GM23338 (cell line): ENCODE measurements at regions not wholly inside any gene's neighbourhood (a gene's known extent, or its start where the extent isn't known, plus 50 kb on each side); places are given as distances from the start of the nearest gene placed in this dataset.

Source experiments
- ATAC-seq: fragments of 200-7000 bp; cut with Tn5 transposase; 3 replicates; pipeline ENCODE4 v1.9.1; 2020
- DNase-seq: peaks from one replicate; pipeline ENCODE4 v3.0.0-alpha.2; 2015; ENCODE audit warnings: low spot score
- H2AFZ ChIP-seq: fragments of 200-600 bp; sonication (generic); 2 replicates; pipeline ENCODE4 v1.8.0; 2016; ENCODE audit warnings: antibody characterized with exemption, mild to moderate bottlenecking, moderate library complexity
- H3F3A ChIP-seq: fragments of 200-600 bp; sonication (generic); replicated peaks from 2 replicates; pipeline ENCODE4 v1.8.0; 2017; ENCODE audit warnings: antibody characterized with exemption, mixed run types, low read depth
- H3K27ac ChIP-seq: fragments of 200-600 bp; sonication (generic); 2 replicates; pipeline ENCODE4 v1.6.1; 2016; ENCODE audit warnings: low read depth
- H3K27me3 ChIP-seq: fragments of 200-600 bp; sonication (generic); 2 replicates; pipeline ENCODE4 v1.8.0; 2016; ENCODE audit warnings: mild to moderate bottlenecking, mixed run types, moderate library complexity; ENCODE audit not compliant: insufficient read depth
- H3K36me3 ChIP-seq: fragments of 200-600 bp; sonication (generic); 2 replicates; pipeline ENCODE4 v1.8.0; 2016; ENCODE audit warnings: mild to moderate bottlenecking; ENCODE audit not compliant: insufficient read depth
- H3K4me1 ChIP-seq: fragments of 200-600 bp; sonication (generic); 2 replicates; pipeline ENCODE4 v1.8.0; 2016; ENCODE audit warnings: mild to moderate bottlenecking, moderate library complexity; ENCODE audit not compliant: insufficient read depth
- H3K4me2 ChIP-seq: fragments of 200-600 bp; sonication (generic); 2 replicates; pipeline ENCODE4 v1.7.1; 2017; ENCODE audit warnings: mixed run types
- H3K4me3 ChIP-seq: fragments of 200-600 bp; sonication (generic); 2 replicates; pipeline ENCODE4 v1.6.1; 2016; ENCODE audit warnings: mixed run types
- H3K79me2 ChIP-seq: fragments of 200-600 bp; sonication (generic); replicated peaks from 2 replicates; pipeline ENCODE4 v1.8.0; 2017; ENCODE audit warnings: mild to moderate bottlenecking; ENCODE audit not compliant: insufficient read depth
- H3K9me2 ChIP-seq: fragments of 200-600 bp; sonication (generic); 2 replicates; pipeline ENCODE4 v1.8.0; 2017; ENCODE audit not compliant: insufficient read depth
- H4K20me1 ChIP-seq: fragments of 200-600 bp; sonication (generic); replicated peaks from 2 replicates; pipeline ENCODE4 v1.8.0; 2017; ENCODE audit warnings: mild to moderate bottlenecking; ENCODE audit not compliant: insufficient read depth
- H3K27ac Mint-ChIP-seq: 2 replicates; pipeline ENCODE4 v1.8.0; 2020; ENCODE audit warnings: inconsistent platforms, mild to moderate bottlenecking, moderate library complexity, mixed read lengths
- H3K27me3 Mint-ChIP-seq: 3 replicates; pipeline ENCODE4 v1.8.0; 2022; ENCODE audit warnings: low read depth, mild to moderate bottlenecking, moderate library complexity, mixed read lengths, inconsistent platforms; ENCODE audit not compliant: insufficient read depth, poor library complexity
- H3K36me3 Mint-ChIP-seq: 3 replicates; pipeline ENCODE4 v1.8.0; 2021; ENCODE audit warnings: low read depth, mild to moderate bottlenecking, inconsistent platforms, moderate library complexity, mixed read lengths
- H3K4me1 Mint-ChIP-seq: 3 replicates; pipeline ENCODE4 v1.8.0; 2020; ENCODE audit warnings: mild to moderate bottlenecking, inconsistent platforms, mixed read lengths
- H3K4me3 Mint-ChIP-seq: 3 replicates; pipeline ENCODE4 v1.8.0; 2021; ENCODE audit warnings: moderate library complexity, mild to moderate bottlenecking, inconsistent platforms, mixed read lengths
- H3K9me3 Mint-ChIP-seq: 3 replicates; pipeline ENCODE4 v1.8.0; 2020; ENCODE audit warnings: moderate library complexity, mild to moderate bottlenecking, inconsistent platforms, mixed read lengths
- EZH2 ChIP-seq: fragments of 200-600 bp; sonication (generic); IDR thresholded peaks from one replicate; pipeline ENCODE4 v1.8.0; 2017; ENCODE audit warnings: antibody characterized with exemption, mild to moderate bottlenecking, low read depth; ENCODE audit not compliant: unreplicated experiment
- EZH2phosphoT487 ChIP-seq: fragments of 200-600 bp; sonication (generic); IDR thresholded peaks from one replicate; pipeline ENCODE4 v1.8.1; 2018; ENCODE audit warnings: antibody characterized with exemption; ENCODE audit not compliant: unreplicated experiment
- JUNB ChIP-seq: IDR thresholded peaks from one replicate; pipeline ENCODE4 v1.6.1; 2016; ENCODE audit warnings: antibody characterized with exemption; ENCODE audit not compliant: unreplicated experiment
- NANOG ChIP-seq: IDR thresholded peaks from 2 replicates; pipeline ENCODE4 v1.6.1; 2016; ENCODE audit warnings: antibody characterized with exemption, borderline replicate concordance
- POLR2AphosphoS5 ChIP-seq: IDR thresholded peaks from 2 replicates; pipeline ENCODE4 v1.6.1; 2016; ENCODE audit warnings: antibody characterized with exemption, low read depth
- STAT1 ChIP-seq: IDR thresholded peaks from one replicate; pipeline ENCODE4 v1.6.1; 2016; ENCODE audit warnings: antibody characterized with exemption; ENCODE audit not compliant: unreplicated experiment
- ZNF114 ChIP-seq: fragments of 250-450 bp; sonication (Bioruptor Pico); IDR thresholded peaks from 2 replicates; pipeline ENCODE4 v1.5.0; 2020; ENCODE audit warnings: mild to moderate bottlenecking, moderate library complexity
- ZNF331 ChIP-seq: fragments of 250-450 bp; sonication (Bioruptor Pico); IDR thresholded peaks from 2 replicates; pipeline ENCODE4 v1.5.0; 2020; ENCODE audit warnings: low read depth, mild to moderate bottlenecking, moderate library complexity
- TF ChIP-seq, protein P1 (sequence below): IDR thresholded peaks from 2 replicates; pipeline ENCODE4 v1.6.1; 2016; ENCODE audit warnings: antibody characterized with exemption
- TF ChIP-seq, protein P2 (sequence below): IDR thresholded peaks from one replicate; pipeline ENCODE4 v1.6.1; 2018; ENCODE audit warnings: antibody characterized with exemption; ENCODE audit not compliant: unreplicated experiment
- TF ChIP-seq, protein P3 (sequence below), 2 experiments: fragments of 200-600 bp in 1 of 2; sonication (generic) in 1 of 2; conservative IDR thresholded peaks; 2 replicates each; pipeline versions ENCODE4 v1.5.1 to v1.6.1; 2016 to 2017; ENCODE audit warnings: antibody characterized with exemption in 2 of 2, low read depth in 2 of 2, mild to moderate bottlenecking in 2 of 2, moderate library complexity in 1 of 2

DNA sequence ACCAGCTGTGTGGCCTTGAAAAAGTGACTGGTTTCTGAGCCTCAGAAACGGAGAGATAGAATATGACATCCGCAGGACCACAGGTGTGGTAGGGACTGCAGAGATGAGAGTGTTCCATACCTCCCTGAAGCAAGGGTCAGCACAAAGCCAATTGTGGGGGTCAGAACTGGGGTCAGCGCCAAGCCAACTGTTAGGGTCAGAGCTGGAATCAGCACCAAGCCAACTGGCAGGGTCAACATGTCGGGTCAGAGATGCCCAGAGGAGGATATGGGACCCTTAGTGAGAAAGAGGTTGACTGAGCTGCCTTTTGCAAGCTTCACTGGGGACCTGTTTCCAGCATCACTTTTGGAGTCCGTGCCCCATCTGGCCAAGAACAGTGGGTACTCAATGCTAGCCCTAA, 93.9 kb downstream of the MATN1 start:
- Histone ChIP-seq H3K36me3 (no peaks in the 10 kb centered on the region), H3F3A (no peaks in the 10 kb centered on the region), H3K4me1 (no peaks in the 10 kb centered on the region), H3K4me2 (no peak overlapping the region), H4K20me1 (no peaks in the 10 kb centered on the region), H3K9me2 (no peaks in the 10 kb centered on the region), H2AFZ (no peak overlapping the region), H3K27ac (no peak overlapping the region), H3K4me3 (no peak overlapping the region), H3K27me3 (no peaks in the 10 kb centered on the region), H3K79me2 (no peaks in the 10 kb centered on the region)
- TF ChIP-seq EZH2: no peak
- no peak for TF ChIP-seq STAT1
- TF ChIP-seq POLR2AphosphoS5: no peak
- TF ChIP-seq, protein P1, sequence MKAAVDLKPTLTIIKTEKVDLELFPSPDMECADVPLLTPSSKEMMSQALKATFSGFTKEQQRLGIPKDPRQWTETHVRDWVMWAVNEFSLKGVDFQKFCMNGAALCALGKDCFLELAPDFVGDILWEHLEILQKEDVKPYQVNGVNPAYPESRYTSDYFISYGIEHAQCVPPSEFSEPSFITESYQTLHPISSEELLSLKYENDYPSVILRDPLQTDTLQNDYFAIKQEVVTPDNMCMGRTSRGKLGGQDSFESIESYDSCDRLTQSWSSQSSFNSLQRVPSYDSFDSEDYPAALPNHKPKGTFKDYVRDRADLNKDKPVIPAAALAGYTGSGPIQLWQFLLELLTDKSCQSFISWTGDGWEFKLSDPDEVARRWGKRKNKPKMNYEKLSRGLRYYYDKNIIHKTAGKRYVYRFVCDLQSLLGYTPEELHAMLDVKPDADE: no peak
- TF ChIP-seq ZNF114 (CRISPR knock-in tag): no peak
- TF ChIP-seq, protein P2, sequence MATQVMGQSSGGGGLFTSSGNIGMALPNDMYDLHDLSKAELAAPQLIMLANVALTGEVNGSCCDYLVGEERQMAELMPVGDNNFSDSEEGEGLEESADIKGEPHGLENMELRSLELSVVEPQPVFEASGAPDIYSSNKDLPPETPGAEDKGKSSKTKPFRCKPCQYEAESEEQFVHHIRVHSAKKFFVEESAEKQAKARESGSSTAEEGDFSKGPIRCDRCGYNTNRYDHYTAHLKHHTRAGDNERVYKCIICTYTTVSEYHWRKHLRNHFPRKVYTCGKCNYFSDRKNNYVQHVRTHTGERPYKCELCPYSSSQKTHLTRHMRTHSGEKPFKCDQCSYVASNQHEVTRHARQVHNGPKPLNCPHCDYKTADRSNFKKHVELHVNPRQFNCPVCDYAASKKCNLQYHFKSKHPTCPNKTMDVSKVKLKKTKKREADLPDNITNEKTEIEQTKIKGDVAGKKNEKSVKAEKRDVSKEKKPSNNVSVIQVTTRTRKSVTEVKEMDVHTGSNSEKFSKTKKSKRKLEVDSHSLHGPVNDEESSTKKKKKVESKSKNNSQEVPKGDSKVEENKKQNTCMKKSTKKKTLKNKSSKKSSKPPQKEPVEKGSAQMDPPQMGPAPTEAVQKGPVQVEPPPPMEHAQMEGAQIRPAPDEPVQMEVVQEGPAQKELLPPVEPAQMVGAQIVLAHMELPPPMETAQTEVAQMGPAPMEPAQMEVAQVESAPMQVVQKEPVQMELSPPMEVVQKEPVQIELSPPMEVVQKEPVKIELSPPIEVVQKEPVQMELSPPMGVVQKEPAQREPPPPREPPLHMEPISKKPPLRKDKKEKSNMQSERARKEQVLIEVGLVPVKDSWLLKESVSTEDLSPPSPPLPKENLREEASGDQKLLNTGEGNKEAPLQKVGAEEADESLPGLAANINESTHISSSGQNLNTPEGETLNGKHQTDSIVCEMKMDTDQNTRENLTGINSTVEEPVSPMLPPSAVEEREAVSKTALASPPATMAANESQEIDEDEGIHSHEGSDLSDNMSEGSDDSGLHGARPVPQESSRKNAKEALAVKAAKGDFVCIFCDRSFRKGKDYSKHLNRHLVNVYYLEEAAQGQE: no peak
- no peak for TF ChIP-seq JUNB
- no peak for TF ChIP-seq ZNF331
- no peak for TF ChIP-seq EZH2phosphoT487
- TF ChIP-seq, protein P3, sequence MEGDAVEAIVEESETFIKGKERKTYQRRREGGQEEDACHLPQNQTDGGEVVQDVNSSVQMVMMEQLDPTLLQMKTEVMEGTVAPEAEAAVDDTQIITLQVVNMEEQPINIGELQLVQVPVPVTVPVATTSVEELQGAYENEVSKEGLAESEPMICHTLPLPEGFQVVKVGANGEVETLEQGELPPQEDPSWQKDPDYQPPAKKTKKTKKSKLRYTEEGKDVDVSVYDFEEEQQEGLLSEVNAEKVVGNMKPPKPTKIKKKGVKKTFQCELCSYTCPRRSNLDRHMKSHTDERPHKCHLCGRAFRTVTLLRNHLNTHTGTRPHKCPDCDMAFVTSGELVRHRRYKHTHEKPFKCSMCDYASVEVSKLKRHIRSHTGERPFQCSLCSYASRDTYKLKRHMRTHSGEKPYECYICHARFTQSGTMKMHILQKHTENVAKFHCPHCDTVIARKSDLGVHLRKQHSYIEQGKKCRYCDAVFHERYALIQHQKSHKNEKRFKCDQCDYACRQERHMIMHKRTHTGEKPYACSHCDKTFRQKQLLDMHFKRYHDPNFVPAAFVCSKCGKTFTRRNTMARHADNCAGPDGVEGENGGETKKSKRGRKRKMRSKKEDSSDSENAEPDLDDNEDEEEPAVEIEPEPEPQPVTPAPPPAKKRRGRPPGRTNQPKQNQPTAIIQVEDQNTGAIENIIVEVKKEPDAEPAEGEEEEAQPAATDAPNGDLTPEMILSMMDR (conservative IDR thresholded peaks at IDR 0.05; ENCODE audit: low read depth in 2 of 2): no peak
- no peak for TF ChIP-seq NANOG
- no peak overlapping the region for H3K4me3 Mint-ChIP-seq
- no peaks in the 10 kb centered on the region for H3K36me3 Mint-ChIP-seq
- H3K27ac Mint-ChIP-seq: no peak overlapping the region
- no peaks in the 10 kb centered on the region for H3K27me3 Mint-ChIP-seq
- DNase-seq (no peak), ATAC-seq (no peak)
- no peaks in the 10 kb centered on the region for H3K4me1 Mint-ChIP-seq
- peaks cover 23% of the 10 kb centered on the region for H3K9me3 Mint-ChIP-seq

DNA sequence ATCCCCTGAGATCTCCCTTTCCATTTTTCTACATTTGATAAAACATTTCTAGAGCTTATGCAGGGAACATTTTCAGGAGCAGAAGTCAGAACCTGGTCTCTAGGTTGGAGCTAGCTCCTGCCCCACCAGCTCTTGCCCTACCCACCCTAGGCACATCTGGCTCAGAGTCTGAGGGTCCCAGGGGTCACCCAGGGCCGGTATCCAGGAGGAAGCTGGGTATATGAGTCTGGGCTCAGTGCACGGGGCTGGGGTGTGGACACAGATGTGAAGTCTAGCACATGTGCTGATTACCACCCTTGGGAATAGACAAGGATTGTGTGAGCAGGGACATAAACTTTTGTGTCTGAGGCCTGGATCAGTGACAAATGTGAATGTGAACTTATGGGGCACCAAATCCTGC, 95.4 kb downstream of the MATN1 start:
- no peaks in the 10 kb centered on the region for H3K27me3 ChIP-seq
- Mint-ChIP-seq H3K9me3 (peaks cover 35% of the 10 kb centered on the region), H3K27ac (no peak overlapping the region), H3K4me3 (no peak overlapping the region), H3K4me1 (no peaks in the 10 kb centered on the region), H3K36me3 (no peaks in the 10 kb centered on the region), H3K27me3 (peaks cover 3% of the 10 kb centered on the region)
- no peak for ATAC-seq
- H2AFZ ChIP-seq: no peak overlapping the region
- no peak overlapping the region for H3K27ac ChIP-seq
- H3K9me2 ChIP-seq: no peaks in the 10 kb centered on the region
- no peaks in the 10 kb centered on the region for H3K4me1 ChIP-seq
- H3F3A ChIP-seq: no peaks in the 10 kb centered on the region
- H3K4me2 ChIP-seq: no peak overlapping the region
- no peaks in the 10 kb centered on the region for H3K36me3 ChIP-seq
- DNase-seq: no peak
- H3K4me3 ChIP-seq: no peak overlapping the region
- H4K20me1 ChIP-seq: no peaks in the 10 kb centered on the region
- TF ChIP-seq, protein P3 (conservative IDR thresholded peaks at IDR 0.05; ENCODE audit: low read depth in 2 of 2): no peak
- TF ChIP-seq STAT1 (no peak), NANOG (no peak)
- H3K79me2 ChIP-seq: no peaks in the 10 kb centered on the region
